Bone marrow (tissue), 2 donors: ENCODE measurements at regions not wholly inside any gene's neighbourhood (a gene's known extent, or its start where the extent isn't known, plus 50 kb on each side); places are given as distances from the start of the nearest gene placed in this dataset.
"Not testable (repeated sequence)": the region's sequence is repeated elsewhere in the genome, so short reads cannot be mapped to it uniquely, and the experiment has no call there.

Source experiments
- DNase-seq, 2 donors: peaks; one replicate each; lab custom pipeline; 2025; lab: John Stamatoyannopoulos, UW

GRCh38 chr1:88293691-88294190 lies 390.3 kb upstream of the PKN2 start:
- DNase-seq, result no peak

GRCh38 chr1:88296227-88296626 lies 387.8 kb upstream of the PKN2 start:
- no peak for DNase-seq

DNA sequence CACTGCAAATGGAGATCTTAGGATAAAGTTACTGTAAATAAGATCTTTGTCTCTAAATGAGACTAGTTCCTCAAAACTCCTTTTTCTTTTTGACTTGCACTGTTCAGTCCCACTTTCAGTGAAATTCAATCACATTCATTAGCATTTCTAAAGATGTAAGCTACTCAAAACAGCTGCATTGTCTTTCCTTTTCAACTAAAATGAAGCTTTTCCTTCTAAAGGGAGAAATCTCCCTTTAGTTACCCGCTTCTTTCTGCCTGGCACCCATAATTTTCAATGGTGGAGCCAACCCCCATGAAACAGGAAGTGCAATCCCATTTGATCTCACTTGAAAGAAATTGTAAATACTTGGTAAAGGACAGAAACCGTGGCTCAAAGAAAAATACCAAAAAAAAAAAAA lies 387.4 kb upstream of the PKN2 start:
- DNase-seq, result no peak

- no peak for DNase-seq
Observed at GRCh38 chr1:88298506-88298905, 385.6 kb upstream of the PKN2 start.

GRCh38 chr1:88300752-88301263 lies 383.3 kb upstream of the PKN2 start:
- DNase-seq, result no peak

DNA sequence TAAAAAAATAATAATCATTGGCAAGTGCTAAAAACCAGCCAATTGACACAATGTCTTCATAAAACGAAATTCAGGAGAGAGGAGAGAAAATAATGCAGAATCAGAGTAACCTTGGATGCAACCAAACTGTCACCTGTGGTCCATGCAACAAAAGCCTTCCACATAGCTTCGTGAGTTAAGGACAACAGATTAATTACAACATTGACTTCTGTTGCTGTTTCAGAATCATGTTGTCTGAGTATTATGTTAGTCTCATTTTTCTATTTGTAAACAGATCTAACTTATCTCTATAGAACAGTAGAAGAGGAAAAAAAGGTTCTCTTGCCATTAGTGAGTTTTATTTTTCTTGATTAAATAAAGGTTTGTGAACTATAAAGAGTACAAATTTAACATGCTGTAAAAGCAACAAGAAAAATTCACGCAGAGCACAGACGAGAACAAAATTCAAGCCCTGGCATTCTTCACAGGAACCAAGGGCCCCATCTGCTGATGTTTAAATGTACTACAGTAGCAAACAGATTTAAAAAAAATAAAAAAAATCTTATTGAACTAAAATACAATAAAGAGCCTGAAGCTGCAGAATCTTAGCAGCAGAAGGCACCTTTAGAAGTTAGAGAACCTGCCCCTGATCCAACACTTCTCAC lies 381.1 kb upstream of the PKN2 start:
- DNase-seq, result no peak

- no peak for DNase-seq
Observed at GRCh38 chr1:88311265-88311664, 372.8 kb upstream of the PKN2 start.

DNA sequence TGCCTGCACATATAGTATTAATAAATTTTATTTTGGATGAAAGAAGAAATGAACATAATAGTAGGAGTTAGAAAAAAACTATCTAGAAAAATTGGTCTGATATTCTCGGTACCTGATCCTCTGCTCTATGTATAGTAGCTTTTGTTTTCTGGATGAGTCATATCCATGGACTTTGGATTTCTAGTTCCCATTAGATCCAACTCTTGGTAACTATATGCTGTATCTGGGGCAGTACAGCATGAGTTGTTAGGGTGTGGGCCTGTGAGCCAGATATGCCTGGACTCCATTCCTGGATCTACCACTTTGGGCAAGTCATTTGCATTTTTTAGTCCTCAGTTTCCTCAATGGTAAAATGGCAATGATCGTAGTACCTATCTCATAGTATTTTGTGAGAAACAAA lies 372.2 kb upstream of the PKN2 start:
- no peak for DNase-seq

DNA sequence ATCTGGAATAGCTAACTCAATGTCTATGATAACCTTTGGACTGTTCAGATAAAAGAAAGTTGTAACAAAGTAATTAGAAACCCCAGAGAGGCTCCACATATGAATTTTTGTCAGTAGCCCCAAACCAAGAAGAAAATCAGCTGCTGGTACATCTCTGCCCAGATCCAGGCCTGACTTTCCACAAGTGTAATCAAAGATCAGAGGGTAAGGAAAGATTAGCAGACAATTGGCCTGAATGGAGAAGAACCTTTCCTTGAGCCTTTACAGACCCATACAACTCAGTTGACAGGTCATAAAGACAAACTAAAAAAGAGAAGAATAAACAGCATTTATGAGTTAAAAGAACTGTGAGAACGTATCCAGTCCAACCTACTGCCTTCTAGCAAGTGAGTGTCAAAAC lies 366.7 kb upstream of the PKN2 start:
- no peak for DNase-seq

GRCh38 chr1:88318740-88319139 lies 365.3 kb upstream of the PKN2 start:
- no peak for DNase-seq

GRCh38 chr1:88320291-88320690 lies 363.8 kb upstream of the PKN2 start:
- peak in 1 of 2 donors; percentile 14 for DNase-seq

GRCh38 chr1:88321706-88322105 lies 362.4 kb upstream of the PKN2 start:
- no peak for DNase-seq

DNA sequence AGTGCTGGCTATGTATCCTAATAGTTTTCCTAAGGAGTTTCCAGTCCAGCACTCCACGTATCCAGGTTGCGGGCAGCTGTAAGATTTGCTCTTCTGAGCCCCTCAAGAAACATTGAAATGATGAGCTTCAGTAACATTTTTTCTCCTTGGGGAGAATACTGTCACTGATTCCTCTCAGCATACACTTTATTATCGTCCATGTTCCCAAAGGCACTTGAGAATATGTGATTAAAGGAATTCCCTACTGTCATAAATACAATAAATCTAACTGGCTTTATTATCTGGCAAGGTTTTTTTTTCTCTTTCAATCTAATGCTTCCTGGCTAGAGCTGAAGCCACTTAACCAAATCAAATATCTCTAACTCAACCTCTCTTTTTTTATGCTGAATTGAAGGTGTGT lies 359.2 kb upstream of the PKN2 start:
- no peak for DNase-seq

DNA sequence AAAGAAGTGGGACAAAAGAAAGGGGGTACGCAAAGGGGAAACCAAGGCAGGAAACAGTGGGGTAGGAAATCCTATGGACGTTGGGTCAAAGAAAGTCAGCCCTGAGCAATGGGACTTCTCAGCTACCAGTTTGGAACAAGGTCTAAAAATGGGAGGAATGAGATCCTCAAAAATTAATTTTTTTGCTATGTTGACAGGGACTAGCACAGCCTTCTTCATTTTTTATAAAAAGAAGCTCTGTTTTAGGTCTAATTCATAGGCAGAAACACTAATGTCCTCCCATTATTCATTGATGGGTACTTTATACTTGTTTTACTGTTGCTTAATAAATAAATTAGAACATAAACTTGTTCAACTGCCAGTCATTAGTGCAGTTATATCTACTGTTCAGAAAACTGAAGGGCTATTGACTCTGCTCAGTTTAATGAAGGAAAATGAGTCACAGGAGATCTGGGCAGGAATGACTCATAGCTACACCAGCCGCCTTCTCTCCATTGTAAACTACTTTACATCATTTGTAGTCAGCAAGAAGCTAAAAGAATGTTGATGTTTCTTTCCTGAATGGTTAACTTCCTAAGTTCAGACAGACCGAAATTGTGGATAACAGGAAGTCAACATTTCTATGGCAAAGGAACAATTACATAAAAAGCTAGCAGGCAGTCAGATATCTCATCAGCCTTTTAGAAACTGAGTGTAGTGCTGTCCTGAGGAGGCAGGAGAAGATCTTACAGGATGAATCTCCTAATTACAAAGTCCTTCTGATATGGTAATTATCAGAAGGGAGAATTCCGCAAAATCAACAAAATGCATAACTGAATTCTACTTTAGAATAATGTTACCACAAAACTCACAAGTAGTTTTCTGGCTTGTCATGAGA lies 356.4 kb upstream of the PKN2 start:
- peak in 1 of 2 donors; percentile 70 for DNase-seq

DNA sequence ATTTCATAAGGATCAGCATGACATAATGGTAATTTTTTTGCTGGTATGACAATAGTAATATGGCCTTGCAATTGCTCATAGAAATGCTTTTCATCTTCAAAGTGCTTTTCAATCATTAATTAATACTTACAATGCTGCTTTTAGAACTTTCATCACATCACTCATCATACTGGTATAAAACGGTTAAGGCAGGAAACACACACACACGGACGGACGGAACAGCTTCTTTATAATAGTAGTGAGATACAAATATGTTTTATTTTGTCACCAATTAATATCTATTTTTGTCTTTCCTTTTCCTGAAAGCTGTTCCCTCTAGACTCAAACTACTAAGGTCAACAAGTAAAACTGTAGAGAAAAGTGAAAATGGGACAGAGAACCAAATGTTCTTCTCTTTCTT lies 353.9 kb upstream of the PKN2 start:
- no peak for DNase-seq

- DNase-seq, result no peak
Observed at GRCh38 chr1:88333086-88333695, 350.9 kb upstream of the PKN2 start.

DNA sequence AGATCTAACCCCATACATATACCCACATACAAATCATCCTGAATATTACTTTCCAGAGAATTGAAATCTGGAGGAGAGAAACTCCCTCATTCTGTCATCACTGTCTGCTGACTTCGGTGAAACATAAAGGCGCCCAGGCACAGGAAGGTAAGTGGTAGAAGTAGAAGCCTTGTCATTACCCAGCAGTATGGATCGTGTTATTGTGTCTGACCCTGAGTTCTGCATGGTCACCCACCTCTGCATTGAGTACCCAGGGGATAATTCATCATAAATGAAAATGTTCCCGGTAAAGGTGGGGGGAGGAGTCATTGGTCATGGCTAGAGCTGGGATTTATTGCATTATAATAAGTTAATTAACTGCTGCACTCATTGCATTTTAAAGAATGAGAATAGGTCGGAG lies 342.6 kb upstream of the PKN2 start:
- DNase-seq, result no peak

DNA sequence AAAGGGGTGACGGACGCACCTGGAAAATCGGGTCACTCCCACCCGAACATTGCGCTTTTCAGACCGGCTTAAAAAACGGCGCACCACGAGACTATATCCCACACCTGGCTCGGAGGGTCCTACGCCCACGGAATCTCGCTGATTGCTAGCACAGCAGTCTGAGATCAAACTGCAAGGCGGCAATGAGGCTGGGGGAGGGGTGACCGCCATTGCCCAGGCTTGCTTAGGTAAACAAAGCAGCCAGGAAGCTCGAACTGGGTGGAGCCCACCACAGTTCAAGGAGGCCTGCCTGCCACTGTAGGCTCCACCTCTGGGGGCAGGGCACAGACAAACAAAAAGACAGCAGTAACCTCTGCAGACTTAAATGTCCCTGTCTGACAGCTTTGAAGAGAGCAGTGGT lies 342.0 kb upstream of the PKN2 start:
- not testable (repeated sequence) for DNase-seq

GRCh38 chr1:88350648-88351047 lies 333.4 kb upstream of the PKN2 start:
- no peak for DNase-seq

- DNase-seq, result no peak
Observed at GRCh38 chr1:88351960-88352359, 332.1 kb upstream of the PKN2 start.

DNA sequence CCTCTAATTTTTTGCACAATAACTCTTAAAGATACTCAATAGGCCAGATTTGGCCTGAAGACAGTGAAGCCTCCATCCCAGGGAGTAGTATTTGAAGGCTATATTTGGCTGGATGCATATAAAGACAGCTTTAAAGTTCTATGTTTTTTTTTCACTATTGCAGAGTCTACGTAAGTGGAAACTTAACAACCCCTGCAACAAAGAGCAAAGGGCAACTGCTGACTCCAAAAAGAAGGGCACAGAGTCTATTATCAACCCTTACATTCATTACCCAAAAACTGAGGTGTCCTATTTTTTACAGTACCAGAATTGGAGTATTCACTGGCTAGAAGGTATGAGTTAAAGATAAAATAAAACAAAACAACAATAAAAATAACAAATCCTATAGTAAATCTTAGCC lies 329.8 kb upstream of the PKN2 start:
- DNase-seq, result no peak

- DNase-seq, result no peak
Observed at GRCh38 chr1:88357729-88358128, 326.3 kb upstream of the PKN2 start.
